ENCODE measurements at regions not wholly inside any gene's neighbourhood (a gene's known extent, or its start where the extent isn't known, plus 50 kb on each side); places are given as distances from the start of the nearest gene placed in this dataset.
A peak's percentile ranks its signal among the peaks of the same experiment; 100 is the strongest.

- no peak for FAIRE-seq
- H3K9me3 ChIP-seq: no peaks in the 10 kb centered on the region
These were observed 437.1 kb upstream of the CTSO start for GRCh38 chr4:156390599-156391324.

GRCh38 chr4:156388826-156389225 is 435.2 kb upstream of the CTSO start:
- Histone ChIP-seq H3K9me3 (no peaks in the 10 kb centered on the region), H3K4me3 (no peak overlapping the region), H3K36me3 (no peaks in the 10 kb centered on the region), H3K27me3 (no peaks in the 10 kb centered on the region), H3K27ac (no peak overlapping the region), H3K4me1 (no peaks in the 10 kb centered on the region)
- 59 to 64% methylated on average over 3 of the region's 3 CpGs for WGBS, 2 donors
- TF ChIP-seq, protein P1, sequence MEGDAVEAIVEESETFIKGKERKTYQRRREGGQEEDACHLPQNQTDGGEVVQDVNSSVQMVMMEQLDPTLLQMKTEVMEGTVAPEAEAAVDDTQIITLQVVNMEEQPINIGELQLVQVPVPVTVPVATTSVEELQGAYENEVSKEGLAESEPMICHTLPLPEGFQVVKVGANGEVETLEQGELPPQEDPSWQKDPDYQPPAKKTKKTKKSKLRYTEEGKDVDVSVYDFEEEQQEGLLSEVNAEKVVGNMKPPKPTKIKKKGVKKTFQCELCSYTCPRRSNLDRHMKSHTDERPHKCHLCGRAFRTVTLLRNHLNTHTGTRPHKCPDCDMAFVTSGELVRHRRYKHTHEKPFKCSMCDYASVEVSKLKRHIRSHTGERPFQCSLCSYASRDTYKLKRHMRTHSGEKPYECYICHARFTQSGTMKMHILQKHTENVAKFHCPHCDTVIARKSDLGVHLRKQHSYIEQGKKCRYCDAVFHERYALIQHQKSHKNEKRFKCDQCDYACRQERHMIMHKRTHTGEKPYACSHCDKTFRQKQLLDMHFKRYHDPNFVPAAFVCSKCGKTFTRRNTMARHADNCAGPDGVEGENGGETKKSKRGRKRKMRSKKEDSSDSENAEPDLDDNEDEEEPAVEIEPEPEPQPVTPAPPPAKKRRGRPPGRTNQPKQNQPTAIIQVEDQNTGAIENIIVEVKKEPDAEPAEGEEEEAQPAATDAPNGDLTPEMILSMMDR (IDR thresholded peaks at IDR 0.05): no peak
- no peak for FAIRE-seq
- no peak for ATAC-seq
- no peak for DNase-seq
- intact Hi-C loops (cut with DNase I): no loop called here

More at GRCh38 chr4:156390599-156391324, 437.1 kb upstream of the CTSO start:
- Histone ChIP-seq H3K4me3 (no peak overlapping the region), H3K4me1 (no peaks in the 10 kb centered on the region), H3K27me3 (no peaks in the 10 kb centered on the region), H3K27ac (no peak overlapping the region), H3K36me3 (no peaks in the 10 kb centered on the region)
- intact Hi-C loops (cut with DNase I): no loop called here
- no peak for ATAC-seq
- WGBS, 2 donors: 61 to 78% methylated on average over 4 of the region's 4 CpGs
- TF ChIP-seq, protein P1 (IDR thresholded peaks at IDR 0.05): no peak
- DNase-seq: no peak

- TF ChIP-seq, protein P1 (IDR thresholded peaks at IDR 0.05): peak in 2 of 4 donors; percentile 27 to 44
- WGBS, 2 donors: 59 to 69% methylated on average over 8 of the region's 8 CpGs
- Histone ChIP-seq H3K27ac (no peak overlapping the region), H3K4me3 (no peak overlapping the region), H3K4me1 (no peaks in the 10 kb centered on the region), H3K36me3 (no peaks in the 10 kb centered on the region), H3K27me3 (no peaks in the 10 kb centered on the region), H3K9me3 (no peaks in the 10 kb centered on the region)
- no peak for DNase-seq
- ATAC-seq: peak in 3 of 4 donors; percentile 41 to 81 (median 55)
- FAIRE-seq: no peak
- intact Hi-C loops (cut with DNase I): no loop called here
These were observed 424.5 kb upstream of the CTSO start for GRCh38 chr4:156378033-156378665.

DNA sequence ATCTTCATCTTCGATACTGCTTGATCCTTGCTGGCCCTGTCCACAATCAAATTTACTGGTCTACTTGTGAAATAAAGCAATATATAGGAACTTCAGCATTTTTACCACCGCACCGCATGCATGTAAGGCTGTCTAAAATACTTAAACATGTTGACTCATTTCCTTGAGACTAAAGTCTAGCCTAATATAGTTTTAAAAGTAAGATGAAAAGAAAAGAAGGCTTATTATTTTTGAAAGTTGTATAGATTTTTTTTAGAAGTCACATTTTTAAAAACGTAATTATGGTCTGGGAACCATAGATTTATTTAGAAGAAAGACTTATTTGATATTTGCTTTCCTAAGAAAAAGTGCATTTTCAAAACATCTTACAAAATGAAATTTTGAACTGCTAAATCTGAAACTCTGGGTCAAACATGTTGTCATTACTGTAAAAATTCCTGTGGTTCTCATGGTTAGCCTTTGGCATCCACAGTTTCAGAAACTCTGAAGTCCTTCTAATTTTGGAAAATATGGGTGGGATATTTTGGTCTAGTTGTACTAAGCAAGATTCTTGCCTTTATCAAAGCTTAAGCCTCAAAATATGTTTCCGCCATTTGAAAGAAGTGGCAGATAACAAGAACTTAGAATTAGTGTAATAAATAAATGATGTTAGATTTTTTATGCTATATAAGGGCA is 423.5 kb upstream of the CTSO start:
- no peaks in the 10 kb centered on the region for H3K27me3 ChIP-seq
- ATAC-seq (peak in 1 of 4 donors; percentile 36), DNase-seq (no peak), FAIRE-seq (no peak)
- intact Hi-C loops (cut with DNase I): no loop called here
- WGBS, 2 donors: 75 to 77% methylated on average over 5 of the region's 5 CpGs
- H3K4me1 ChIP-seq: no peaks in the 10 kb centered on the region
- TF ChIP-seq, protein P1 (IDR thresholded peaks at IDR 0.05): no peak
- no peak overlapping the region for H3K4me3 ChIP-seq
- H3K9me3 ChIP-seq: no peaks in the 10 kb centered on the region
- H3K27ac ChIP-seq: no peak overlapping the region
- H3K36me3 ChIP-seq: no peaks in the 10 kb centered on the region
